H1 (cell line): ENCODE measurements at regions not wholly inside any gene's neighbourhood (a gene's known extent, or its start where the extent isn't known, plus 50 kb on each side); places are given as distances from the start of the nearest gene placed in this dataset.

Source experiments
- CTCF ChIA-PET: fragments of 300-600 bp; sonication (Branson Sonifier 250); formaldehyde crosslinking; loops from one replicate; lab custom pipeline; 2021; ENCODE audit not compliant: partially characterized antibody; lab: Charles Lee
- POLR2A ChIA-PET: fragments of 300-600 bp; sonication (Branson Sonifier 250); formaldehyde crosslinking; loops from one replicate; lab custom pipeline; 2021; ENCODE audit warnings: inconsistent platforms; ENCODE audit not compliant: partially characterized antibody; lab: Charles Lee
- DNase-seq, 2 experiments: peaks; one replicate each; pipeline versions ENCODE4 v3.0.0 to v3.0.0-alpha.2; 2010 to 2022; ENCODE audit warnings: low spot score in 2 of 2, low read depth in 1 of 2, mixed read lengths in 1 of 2
- FAIRE-seq: peaks from 2 replicates; lab custom pipeline; 2011; peaks lifted over from hg19 to GRCh38; lab: Jason Lieb, UNC
- H2AFZ ChIP-seq: 2 replicates; pipeline ENCODE4 v1.8.1; 2012; ENCODE audit warnings: low read length, inconsistent platforms
- H2AK5ac ChIP-seq: 2 replicates; pipeline ENCODE4 v1.6.1; 2013; ENCODE audit warnings: low read depth, low read length
- H2BK120ac ChIP-seq: replicated peaks from 2 replicates; pipeline ENCODE3; 2013; ENCODE audit warnings: low read depth, low read length, inconsistent platforms
- H2BK12ac ChIP-seq: 2 replicates; pipeline ENCODE4 v1.6.1; 2013; ENCODE audit warnings: low read depth, low read length
- H2BK15ac ChIP-seq: 2 replicates; pipeline ENCODE4 v1.6.1; 2013; ENCODE audit warnings: low read length
- H2BK20ac ChIP-seq: 2 replicates; pipeline ENCODE4 v1.6.1; 2013; ENCODE audit warnings: low read length
- H2BK5ac ChIP-seq: 2 replicates; pipeline ENCODE4 v1.6.1; 2013; ENCODE audit warnings: low read depth, low read length
- H3K14ac ChIP-seq: 2 replicates; pipeline ENCODE4 v1.6.1; 2013; ENCODE audit warnings: inconsistent platforms; ENCODE audit not compliant: insufficient read length
- H3K18ac ChIP-seq: 2 replicates; pipeline ENCODE4 v1.6.1; 2013; ENCODE audit warnings: low read length; ENCODE audit errors: extremely low read depth
- H3K23ac ChIP-seq: 2 replicates; pipeline ENCODE4 v1.6.1; 2013; ENCODE audit warnings: inconsistent platforms; ENCODE audit not compliant: insufficient read length
- H3K23me2 ChIP-seq: 2 replicates; pipeline ENCODE4 v1.6.1; 2013; ENCODE audit warnings: low read depth, low read length
- H3K27ac ChIP-seq: 2 replicates; pipeline ENCODE4 v1.6.1; 2011; ENCODE audit warnings: low read depth, low read length, inconsistent platforms
- H3K27me3 ChIP-seq, 4 experiments: replicated peaks in 1 of 4; 1 replicate in 1 of 4; 2 replicates in 3 of 4; pipeline versions ENCODE4 v1.6.1 to v1.8.1; 2011 to 2013; ENCODE audit warnings: low read length in 3 of 4, mild to moderate bottlenecking in 3 of 4, inconsistent platforms in 2 of 4, mixed read lengths in 2 of 4, moderate library complexity in 1 of 4; ENCODE audit not compliant: control insufficient read depth in 3 of 4, insufficient read depth in 3 of 4; ENCODE audit errors: extremely low read depth in 1 of 4
- H3K36me3 ChIP-seq, 4 experiments: 2 replicates each; pipeline versions ENCODE4 v1.6.1 to v1.8.1; 2011 to 2013; ENCODE audit warnings: mild to moderate bottlenecking in 4 of 4, low read length in 3 of 4, moderate library complexity in 2 of 4, control low read depth in 1 of 4, inconsistent platforms in 1 of 4; ENCODE audit not compliant: insufficient read depth in 4 of 4, control insufficient read depth in 2 of 4
- H3K4ac ChIP-seq: replicated peaks from 2 replicates; pipeline ENCODE3; 2013; ENCODE audit warnings: low read length, low read depth, mixed read lengths, inconsistent platforms; ENCODE audit not compliant: insufficient read length
- H3K4me1 ChIP-seq, 4 experiments: replicated peaks in 1 of 4; 1 replicate in 1 of 4; 2 replicates in 3 of 4; pipeline versions ENCODE4 v1.6.1 to v1.8.1; 2011 to 2013; ENCODE audit warnings: low read length in 3 of 4, inconsistent platforms in 2 of 4, mixed read lengths in 1 of 4; ENCODE audit not compliant: insufficient read depth in 4 of 4, control insufficient read depth in 3 of 4
- H3K4me2 ChIP-seq, 2 experiments: 2 replicates each; pipeline versions ENCODE4 v1.6.1 to v1.8.1; 2011 to 2013; ENCODE audit warnings: low read depth in 2 of 2, low read length in 2 of 2, control low read depth in 1 of 2, inconsistent platforms in 1 of 2, mild to moderate bottlenecking in 1 of 2; ENCODE audit not compliant: insufficient read depth in 1 of 2
- H3K4me3 ChIP-seq, 4 experiments: fragments of 200-600, 300-600 bp in 1 of 4; sonication (generic), shearing (Covaris generic), sonication (Bioruptor Twin) in 1 of 4; 2 replicates each; pipeline versions ENCODE4 v1.5.1 to v1.8.1; 2011 to 2016; ENCODE audit warnings: low read length in 4 of 4, low read depth in 3 of 4, control low read depth in 2 of 4, inconsistent platforms in 2 of 4, mild to moderate bottlenecking in 2 of 4, mixed read lengths in 1 of 4, moderate library complexity in 1 of 4; ENCODE audit not compliant: insufficient read depth in 2 of 4; ENCODE audit errors: extremely low read depth in 1 of 4
- H3K56ac ChIP-seq: replicated peaks from 2 replicates; pipeline ENCODE3; 2013; ENCODE audit warnings: low read depth, mild to moderate bottlenecking, mixed read lengths, low read length, inconsistent platforms; ENCODE audit not compliant: insufficient read length
- H3K79me1 ChIP-seq: 2 replicates; pipeline ENCODE4 v1.6.1; 2013; ENCODE audit warnings: low read depth, low read length, control low read depth
- H3K79me2 ChIP-seq, 2 experiments: 2 replicates each; pipeline versions ENCODE4 v1.6.1 to v1.8.1; 2012 to 2013; ENCODE audit warnings: low read length in 2 of 2, mild to moderate bottlenecking in 2 of 2, inconsistent platforms in 1 of 2; ENCODE audit not compliant: insufficient read depth in 2 of 2, control insufficient read depth in 1 of 2
- H3K9ac ChIP-seq, 4 experiments: replicated peaks in 1 of 4; 1 replicate in 1 of 4; 2 replicates in 3 of 4; pipeline versions ENCODE4 v1.6.1 to v1.8.1; 2011 to 2013; ENCODE audit warnings: low read depth in 3 of 4, low read length in 3 of 4, control low read depth in 2 of 4, mild to moderate bottlenecking in 2 of 4, moderate library complexity in 2 of 4, inconsistent platforms in 1 of 4; ENCODE audit errors: extremely low read depth in 1 of 4
- H3K9me3 ChIP-seq, 2 experiments: 2 replicates each; pipeline versions ENCODE4 v1.6.1 to v1.8.1; 2012 to 2013; ENCODE audit warnings: mild to moderate bottlenecking in 2 of 2, moderate library complexity in 2 of 2, control low read depth in 1 of 2, inconsistent platforms in 1 of 2, low read depth in 1 of 2, low read length in 1 of 2, mixed read lengths in 1 of 2; ENCODE audit not compliant: insufficient read depth in 2 of 2
- H4K20me1 ChIP-seq, 2 experiments: replicated peaks in 1 of 2; 2 replicates each; pipeline versions ENCODE3 to v1.8.1; 2011 to 2013; ENCODE audit warnings: inconsistent platforms in 2 of 2, low read length in 2 of 2, mild to moderate bottlenecking in 1 of 2; ENCODE audit not compliant: insufficient read depth in 2 of 2, control insufficient read depth in 1 of 2
- H4K5ac ChIP-seq: 2 replicates; pipeline ENCODE4 v1.6.1; 2013; ENCODE audit warnings: low read length, low read depth, mixed read lengths, inconsistent platforms; ENCODE audit not compliant: insufficient read length
- H4K8ac ChIP-seq: 2 replicates; pipeline ENCODE4 v1.8.0; 2013; ENCODE audit warnings: mild to moderate bottlenecking, moderate library complexity, low read length, inconsistent platforms; ENCODE audit not compliant: insufficient read depth; ENCODE audit errors: extremely low read depth
- H4K91ac ChIP-seq: replicated peaks from 2 replicates; pipeline ENCODE3; 2013; ENCODE audit warnings: low read length, mixed read lengths, inconsistent platforms; ENCODE audit not compliant: insufficient read length
- ASH2L ChIP-seq: fragments of 200-600, 300-600 bp; sonication (generic); IDR thresholded peaks from one replicate; pipeline ENCODE4 v1.7.1; 2017; ENCODE audit warnings: low read length
- CTCF ChIP-seq, 3 experiments: IDR thresholded peaks; 1 replicate in 2 of 3; 2 replicates in 1 of 3; pipeline versions ENCODE4 v1.5.1 to v1.6.1; 2011; ENCODE audit warnings: low read length in 3 of 3, mild to moderate bottlenecking in 3 of 3, inconsistent platforms in 2 of 3, low read depth in 1 of 3, moderate library complexity in 1 of 3; ENCODE audit not compliant: insufficient read depth in 1 of 3; ENCODE audit errors: control extremely low read depth in 1 of 3
- GTF2F1 ChIP-seq: IDR thresholded peaks from 2 replicates; pipeline ENCODE4 v1.6.1; 2012; ENCODE audit warnings: low read depth, low read length, improper control_type of control experiment, borderline replicate concordance
- MAFK ChIP-seq: IDR thresholded peaks from 2 replicates; pipeline ENCODE4 v1.6.1; 2012; ENCODE audit warnings: low read depth, mild to moderate bottlenecking, improper control_type of control experiment, low read length
- PHF8 ChIP-seq: fragments of 200-600 bp; sonication (generic); conservative IDR thresholded peaks from 2 replicates; pipeline ENCODE4 v1.7.1; 2012; ENCODE audit warnings: low read depth, mild to moderate bottlenecking, inconsistent platforms, low read length, moderate library complexity
- RNF2 ChIP-seq: fragments of 200-900, 300-1000 bp; sonication (generic); IDR thresholded peaks from 2 replicates; pipeline ENCODE4 v1.7.1; 2016; ENCODE audit warnings: borderline replicate concordance, low read depth, mild to moderate bottlenecking, antibody characterized with exemption, low read length; ENCODE audit not compliant: poor library complexity, severe bottlenecking; ENCODE audit errors: missing control alignments
- SP4 ChIP-seq: IDR thresholded peaks from 2 replicates; pipeline ENCODE4 v1.6.1; 2012; ENCODE audit warnings: low read length, inconsistent platforms
- YY1 ChIP-seq: IDR thresholded peaks from 2 replicates; pipeline ENCODE4 v1.6.1; 2011; ENCODE audit warnings: low read depth, mild to moderate bottlenecking, low read length
- WGBS, 2 experiments: shearing (Covaris generic) in 1 of 2; methylation state at CpG; one replicate each; pipeline versions ENCODE4 v1.1.6 to v1.1.7; 2013 to 2015; ENCODE audit warnings: low lambda C conversion rate in 2 of 2, mixed read lengths in 2 of 2, inconsistent platforms in 1 of 2, low coverage in 1 of 2, missing lambda C conversion rate in 1 of 2; ENCODE audit not compliant: insufficient replicate concordance in 2 of 2, insufficient coverage in 1 of 2, insufficient read length in 1 of 2; ENCODE audit errors: extremely low coverage in 1 of 2, missing lambda C conversion rate in 1 of 2; 5-methylcytosine and 5-hydroxymethylcytosine counted together

- WGBS, 2 experiments = 75% methylated on average over 2 of the region's 2 CpGs; no CpG with 5 or more reads in 1 of the 2 experiments
- Histone ChIP-seq H4K5ac (no peak overlapping the region), H3K56ac (no peak overlapping the region), H3K9ac (no peak overlapping the region), H3K4ac (no peak overlapping the region), H3K4me1 (no peaks in the 10 kb centered on the region), H3K27ac (no peak overlapping the region), H4K8ac (no peak overlapping the region), H3K23ac (no peak overlapping the region), H3K9me3 (no peaks in the 10 kb centered on the region), H3K18ac (no peak overlapping the region), H3K27me3 (no peaks in the 10 kb centered on the region), H3K4me3 (no peak overlapping the region), H2BK20ac (no peak overlapping the region), H3K23me2 (no peaks in the 10 kb centered on the region), H3K79me1 (no peaks in the 10 kb centered on the region), H3K79me2 (no peaks in the 10 kb centered on the region), H2BK5ac (no peak overlapping the region), H3K36me3 (no peaks in the 10 kb centered on the region), H2BK120ac (no peak overlapping the region), H2AK5ac (no peak overlapping the region), H4K20me1 (no peaks in the 10 kb centered on the region), H3K4me2 (no peak overlapping the region), H2BK12ac (no peak overlapping the region), H2BK15ac (no peak overlapping the region), H4K91ac (no peak overlapping the region), H2AFZ (no peak overlapping the region), H3K14ac (no peak overlapping the region)
- ChIA-PET CTCF (interaction anchor here (0.8 kb wide), 1 partner anchor 15 kb away, joined by 3 read pairs; no protein-coding TSS in a partner anchor), POLR2A (no interaction called here)
- DNase-seq (no peak), FAIRE-seq (no peak)
- TF ChIP-seq ASH2L (no peak), GTF2F1 (no peak), MAFK (no peak), SP4 (no peak), CTCF (IDR thresholded peaks at IDR 0.05; ENCODE audit: control extremely low read depth in 1 of 3, insufficient read depth in 1 of 3, low read depth in 1 of 3, low read length in 3 of 3) (no peak), PHF8 (no peak), YY1 (no peak), RNF2 (no peak)
Measured at GRCh38 chrX:76919761-76920160, 492.3 kb downstream of the MAGEE1 start.
